ENCODE measurements at regions not wholly inside any gene's neighbourhood (a gene's known extent, or its start where the extent isn't known, plus 50 kb on each side); places are given as distances from the start of the nearest gene placed in this dataset.

DNA sequence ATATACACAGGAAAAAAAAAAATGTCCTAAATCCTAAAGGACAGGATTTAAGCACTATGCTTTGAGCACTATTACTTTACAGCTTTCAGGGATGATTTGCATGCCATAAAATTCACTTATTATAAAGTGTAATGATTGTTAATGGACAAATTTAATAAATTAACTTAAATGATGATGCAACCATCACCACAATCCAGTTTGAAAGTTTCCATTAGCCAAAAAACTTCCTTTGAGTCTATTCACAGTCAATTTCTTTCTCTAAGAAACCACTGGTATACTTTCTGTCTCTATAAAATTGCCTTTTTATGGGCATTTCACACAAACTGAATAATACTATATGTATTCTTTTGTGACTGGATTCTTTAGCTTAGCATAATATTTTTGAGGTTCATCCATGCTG lies 111.1 kb upstream of the RIOK3 start:
- FAIRE-seq = no peak
- DNase-seq (ENCODE audit: low spot score) = no peak

DNA sequence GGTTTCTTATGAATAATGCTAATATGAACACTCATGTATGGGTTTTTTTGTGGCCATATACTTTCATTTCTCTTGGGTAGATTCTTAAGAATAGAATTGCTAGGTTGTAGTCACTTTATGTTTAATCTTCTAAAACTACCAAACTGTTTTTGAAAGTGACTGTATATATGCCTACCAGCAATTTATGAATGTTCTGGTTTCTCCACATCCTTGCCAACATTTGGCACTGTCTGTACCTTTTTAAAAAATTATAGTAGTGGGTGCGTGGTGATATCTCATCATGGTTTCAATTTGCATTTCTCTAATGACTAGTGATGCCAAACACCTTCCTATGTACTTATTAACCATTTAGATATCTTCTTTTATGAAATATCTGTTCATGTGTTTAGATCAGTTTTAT lies 110.6 kb upstream of the RIOK3 start:
- FAIRE-seq (no peak), DNase-seq (ENCODE audit: low spot score) (no peak)

DNA sequence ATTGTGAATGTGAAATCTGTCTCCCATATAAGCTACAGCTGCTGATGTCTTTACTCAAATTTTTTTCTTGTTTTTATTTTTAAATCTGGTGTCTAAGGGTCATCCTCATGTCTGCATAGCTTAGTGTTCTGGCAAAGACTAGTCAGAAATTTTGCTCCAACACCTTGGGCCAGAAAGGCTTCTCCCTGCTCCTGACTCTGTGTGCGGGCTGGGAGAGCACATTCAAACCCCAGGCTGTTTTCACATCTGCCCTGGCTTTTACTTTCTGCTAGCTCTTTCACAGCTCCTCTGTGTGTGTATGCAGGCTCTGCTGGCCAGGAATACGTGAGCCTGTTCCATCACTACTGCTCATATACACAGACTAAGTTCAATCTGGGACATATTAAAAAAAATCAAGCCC lies 102.9 kb upstream of the RIOK3 start:
- FAIRE-seq = no peak
- DNase-seq (ENCODE audit: low spot score) = no peak

DNA sequence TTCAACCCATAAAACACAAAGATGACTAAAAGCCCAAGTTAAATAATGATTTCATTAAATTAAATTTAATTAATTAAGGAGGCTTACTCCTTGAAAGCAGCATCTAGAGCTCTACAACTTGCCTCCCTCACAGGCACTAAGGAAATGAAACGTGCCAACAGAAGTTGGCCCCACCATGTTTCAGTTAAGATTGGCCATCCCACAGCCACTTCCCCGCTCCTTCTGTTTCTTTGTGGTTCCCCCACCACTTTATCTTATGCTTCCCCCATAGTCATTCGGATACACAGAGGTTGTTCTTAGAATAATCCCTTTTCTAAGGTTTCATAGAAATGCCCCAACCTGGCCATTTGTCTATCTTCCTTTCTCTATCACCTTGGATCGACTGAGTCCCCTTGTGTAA lies 101.6 kb upstream of the RIOK3 start:
- DNase-seq (ENCODE audit: low spot score) = no peak
- FAIRE-seq = no peak

DNA sequence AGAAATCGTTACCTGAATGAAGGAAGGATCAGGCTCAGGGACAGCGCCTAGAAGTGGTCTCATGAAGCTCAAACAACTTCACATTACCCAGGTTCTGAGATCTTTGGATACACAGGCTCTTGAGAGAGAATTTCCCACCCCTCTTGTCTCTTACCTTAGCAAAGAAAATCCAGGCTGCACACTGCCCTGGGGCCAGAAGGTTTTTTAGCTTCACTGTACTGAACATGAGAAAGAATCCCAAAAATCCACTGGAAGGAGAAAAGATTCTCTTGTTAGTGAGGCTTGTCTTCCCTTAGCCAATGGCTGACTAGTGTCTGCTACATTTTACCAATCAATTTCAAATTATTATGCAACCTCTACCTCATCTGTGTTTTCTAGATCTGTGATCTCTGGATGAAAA lies 101.0 kb upstream of the RIOK3 start:
- DNase-seq (ENCODE audit: low spot score) = no peak

DNA sequence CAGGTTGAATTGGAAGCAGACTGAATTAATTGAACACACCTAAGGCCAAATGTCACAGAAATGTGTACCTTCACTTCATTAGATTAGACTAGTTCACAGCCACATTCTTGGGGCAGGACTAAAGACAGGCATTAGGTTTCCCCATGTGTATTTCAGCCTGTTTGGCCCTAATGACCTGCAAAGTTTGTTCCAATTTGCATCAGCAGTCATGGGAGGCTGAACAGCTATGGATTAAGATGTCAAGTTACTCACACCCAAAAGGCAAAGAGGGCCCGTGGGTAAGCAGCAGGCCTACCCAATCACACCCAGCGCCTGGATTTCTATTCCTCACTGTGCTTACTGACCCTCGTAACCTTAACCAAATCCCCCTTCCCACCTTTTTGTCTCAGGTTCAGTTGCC lies 99.6 kb upstream of the RIOK3 start:
- no peak for DNase-seq (ENCODE audit: low spot score)
- no peak for FAIRE-seq

More for the DNA sequence above, 101.0 kb upstream of the RIOK3 start:
- FAIRE-seq = no peak

DNA sequence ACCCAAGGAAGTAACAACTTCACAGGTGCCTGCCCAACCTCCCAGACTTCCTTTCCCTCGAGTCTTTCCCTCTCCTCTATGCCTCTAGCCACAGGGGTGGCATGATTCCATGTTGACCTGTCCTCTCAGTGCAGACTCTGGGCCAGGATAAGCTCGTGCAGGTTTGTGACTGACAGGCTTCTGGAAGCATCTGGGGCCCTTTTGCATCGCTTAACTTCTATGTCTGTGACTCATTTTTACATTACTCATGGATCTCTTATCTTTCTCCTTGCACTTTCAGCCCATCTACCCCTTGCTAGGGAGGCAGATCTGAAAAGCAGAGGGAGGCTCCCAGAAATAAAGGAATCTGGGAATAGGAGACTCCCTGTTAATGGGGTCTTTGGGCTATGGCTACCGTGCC lies 98.5 kb upstream of the RIOK3 start:
- FAIRE-seq = no peak
- no peak for DNase-seq (ENCODE audit: low spot score)

DNA sequence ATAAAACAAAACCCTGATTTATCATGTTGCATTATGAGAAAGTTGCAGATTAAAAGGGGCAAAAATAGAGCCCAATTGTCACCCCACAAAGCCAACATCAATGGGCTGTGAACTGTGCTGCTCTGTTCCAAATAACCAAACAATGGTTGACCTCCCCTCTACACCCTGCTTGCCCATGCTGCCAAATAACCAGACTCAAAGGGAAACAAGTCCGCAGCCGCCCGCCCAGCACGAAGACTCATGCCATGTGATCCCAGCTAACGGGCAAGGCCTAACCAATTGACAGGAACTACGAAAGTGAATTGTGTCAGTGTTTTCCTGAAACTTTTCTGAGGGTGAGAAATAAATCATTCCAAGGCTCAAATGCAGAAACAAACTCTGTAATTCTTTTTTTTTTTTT lies 97.9 kb upstream of the RIOK3 start:
- FAIRE-seq = no peak
- no peak for DNase-seq (ENCODE audit: low spot score)

DNA sequence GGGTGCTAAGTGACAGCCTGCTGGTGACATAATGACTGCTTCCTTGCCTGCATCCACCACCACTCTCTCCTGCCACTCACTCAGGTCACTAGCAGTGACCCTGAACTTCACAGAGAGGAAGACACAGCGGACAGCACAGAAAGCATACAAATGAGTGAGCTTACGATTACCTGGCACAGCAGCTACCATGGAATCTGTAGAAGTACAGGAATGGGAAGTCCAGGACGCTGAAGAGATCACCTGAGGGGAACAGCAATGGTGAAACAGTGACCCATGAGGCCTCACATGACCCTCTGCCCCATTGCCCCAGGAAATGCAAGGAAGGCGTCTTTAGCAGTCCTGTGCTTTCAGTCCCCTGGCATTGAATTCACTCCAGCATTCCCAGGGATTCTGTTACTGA lies 96.7 kb upstream of the RIOK3 start:
- DNase-seq (ENCODE audit: low spot score) (no peak), FAIRE-seq (no peak)

- no peak for FAIRE-seq
- DNase-seq (ENCODE audit: low spot score) = no peak
Measured at GRCh38 chr18:23356915-23357601, 96.0 kb upstream of the RIOK3 start.

- FAIRE-seq = no peak
- no peak for DNase-seq (ENCODE audit: low spot score)
Measured at GRCh38 chr18:23357996-23358594, 95.0 kb upstream of the RIOK3 start.

DNA sequence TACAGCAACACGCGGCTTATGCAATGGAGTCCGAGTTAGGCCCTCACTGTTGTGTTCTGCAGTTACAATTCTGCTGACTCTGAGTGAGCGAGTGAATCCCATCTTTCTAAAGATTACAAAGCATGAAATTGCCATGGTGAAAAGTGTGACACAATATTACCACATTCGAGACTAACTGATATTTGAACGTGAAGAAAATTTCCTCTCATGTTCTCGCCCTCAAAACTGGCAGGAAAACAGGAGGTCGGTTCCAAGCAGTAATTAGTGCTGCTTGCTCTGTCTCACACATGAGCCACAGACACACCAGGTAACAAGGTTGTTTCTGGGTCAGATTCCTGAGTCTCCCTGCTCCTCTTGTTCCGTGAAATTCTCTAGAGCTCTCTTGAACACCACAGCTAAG lies 93.7 kb upstream of the RIOK3 start:
- FAIRE-seq = no peak

DNA sequence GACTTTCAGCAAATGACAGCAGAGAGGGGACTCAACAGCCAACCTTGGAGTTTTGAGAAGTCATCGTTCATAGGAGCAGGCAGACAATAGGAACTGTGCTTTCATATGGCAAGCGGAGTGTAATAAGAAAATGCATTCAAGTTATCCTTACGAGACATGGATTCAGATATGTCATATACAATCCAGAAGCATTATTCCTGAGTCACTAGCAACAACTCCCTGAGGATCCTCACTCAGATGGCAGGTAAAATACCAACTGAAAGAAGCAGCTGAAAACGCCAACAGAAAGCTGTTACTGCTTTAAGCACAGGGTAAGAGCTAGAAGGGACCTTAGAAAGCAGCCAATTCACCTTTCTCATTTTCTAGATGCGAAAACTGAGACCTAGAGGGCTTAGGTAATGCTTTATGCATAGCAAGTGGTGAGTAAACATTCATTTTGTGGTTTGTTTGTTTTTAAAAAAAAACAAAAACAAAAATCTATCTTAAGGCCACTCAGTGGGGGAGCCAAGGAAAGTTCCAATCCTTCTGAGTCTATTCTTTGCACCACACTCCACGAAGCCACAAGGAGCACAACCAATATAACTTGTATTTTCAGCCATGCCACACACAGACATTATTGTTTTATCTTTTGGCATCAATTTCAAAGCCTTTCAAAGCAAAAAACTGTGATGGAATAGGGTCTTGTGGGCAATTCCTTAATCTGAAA lies 89.1 kb upstream of the RIOK3 start:
- no peak for DNase-seq (ENCODE audit: low spot score)
- no peak for FAIRE-seq

More for the DNA sequence above, 93.7 kb upstream of the RIOK3 start:
- no peak for DNase-seq (ENCODE audit: low spot score)

- no peak for FAIRE-seq
- DNase-seq (ENCODE audit: low spot score) = no peak
Measured at GRCh38 chr18:23365602-23366001, 87.5 kb upstream of the RIOK3 start.

DNA sequence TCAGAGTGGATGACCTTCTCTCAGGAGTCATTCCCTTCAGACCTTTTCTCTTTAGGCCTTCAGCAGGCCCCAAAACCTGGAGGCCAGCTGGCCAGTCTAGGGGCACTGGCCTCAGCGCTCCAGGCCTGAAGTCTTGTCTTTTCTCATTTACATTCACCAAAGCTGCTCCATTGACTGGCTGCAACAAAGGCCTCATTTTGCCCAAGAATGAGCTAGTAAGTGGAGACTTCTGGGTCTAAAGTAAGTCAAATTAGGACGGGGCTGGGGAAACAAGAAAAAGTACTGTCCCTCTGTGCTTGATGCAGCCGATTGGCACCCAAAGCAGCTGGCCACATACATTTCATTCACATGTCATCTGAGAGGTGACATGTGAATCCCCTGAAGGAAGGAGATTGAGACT lies 83.8 kb upstream of the RIOK3 start:
- DNase-seq (ENCODE audit: low spot score) (no peak), FAIRE-seq (no peak)

- no peak for FAIRE-seq
- no peak for DNase-seq (ENCODE audit: low spot score)
Measured at GRCh38 chr18:23373570-23373969, 79.5 kb upstream of the RIOK3 start.

DNA sequence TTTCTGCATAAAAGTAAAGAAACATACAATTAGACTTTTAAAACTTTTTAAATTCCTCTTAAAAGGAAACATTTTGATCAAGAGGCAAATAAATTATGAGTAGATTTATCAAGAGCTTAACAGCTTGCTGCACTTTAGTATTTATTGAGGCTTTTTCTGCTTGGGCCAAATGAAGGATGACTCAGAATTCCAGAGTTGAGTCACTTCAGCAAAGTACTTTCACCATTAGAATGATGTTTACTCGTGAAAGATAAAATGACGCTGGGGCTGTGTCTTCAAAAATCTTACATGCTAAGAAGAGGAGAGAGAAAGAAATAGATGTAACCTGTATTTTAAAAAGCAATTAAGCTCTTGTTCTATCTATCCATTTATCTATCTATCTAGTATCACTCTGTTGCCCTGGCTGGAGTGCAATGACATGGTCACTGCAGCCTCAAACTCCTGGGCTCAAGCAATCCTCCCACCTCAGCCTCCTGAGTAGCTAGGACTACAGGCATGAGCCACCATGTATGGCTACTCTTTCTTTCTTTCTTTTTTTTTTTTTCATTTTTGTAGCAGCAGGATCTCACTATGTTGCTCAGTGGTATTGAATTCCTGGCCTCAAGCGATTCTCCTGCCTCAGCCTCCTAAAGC lies 75.3 kb upstream of the RIOK3 start:
- DNase-seq (ENCODE audit: low spot score) (peak; percentile 45), FAIRE-seq (no peak)

DNA sequence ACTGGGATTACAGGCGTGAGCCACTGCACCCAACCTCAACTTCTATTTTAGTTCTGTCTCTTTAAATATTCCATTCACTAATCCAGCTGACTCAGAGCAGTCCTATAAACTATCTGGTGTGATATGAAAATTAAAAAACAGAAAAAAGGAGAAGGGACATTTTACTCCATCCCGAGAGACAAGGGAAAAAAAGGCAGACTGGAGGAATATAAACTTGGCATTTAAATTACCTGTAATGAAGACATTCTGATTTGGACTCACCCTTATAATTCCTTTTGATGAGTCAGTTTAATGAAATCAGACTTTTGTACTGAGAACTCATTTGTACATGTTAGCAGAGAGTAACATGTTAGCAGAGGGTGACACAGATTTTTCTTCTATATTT lies 74.8 kb upstream of the RIOK3 start:
- FAIRE-seq = no peak
- no peak for DNase-seq (ENCODE audit: low spot score)

DNA sequence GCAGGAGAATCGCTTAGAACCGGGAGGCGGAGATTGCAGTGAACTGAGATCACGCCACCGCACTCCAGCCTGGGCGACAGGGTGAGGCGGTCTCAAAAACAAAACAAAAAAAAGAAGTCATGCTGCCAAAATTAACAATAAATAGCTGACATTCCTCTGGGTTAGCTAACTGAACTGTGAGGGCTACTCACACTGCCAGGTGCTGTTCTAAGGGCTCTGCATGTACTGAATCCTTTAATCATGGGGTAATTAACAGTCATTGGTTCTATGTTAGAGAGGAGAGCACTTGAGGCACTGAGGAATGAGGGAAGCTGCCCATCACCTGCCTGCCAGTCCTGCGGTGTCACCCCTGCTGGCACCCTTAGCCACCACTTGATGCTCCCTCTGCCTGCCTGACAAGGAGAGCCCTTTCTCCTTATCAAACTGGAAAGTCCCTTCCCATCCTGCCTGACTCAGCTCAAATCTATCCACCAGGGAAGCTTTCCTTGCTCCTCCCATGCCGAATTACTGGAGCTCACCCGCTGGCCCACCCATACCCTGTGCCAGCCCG lies 73.0 kb upstream of the RIOK3 start:
- FAIRE-seq = no peak

GRCh38 chr18:23380817-23381216 lies 72.3 kb upstream of the RIOK3 start:
- FAIRE-seq (no peak), DNase-seq (ENCODE audit: low spot score) (no peak)

More for the DNA sequence above, 73.0 kb upstream of the RIOK3 start:
- no peak for DNase-seq (ENCODE audit: low spot score)

- DNase-seq (ENCODE audit: low spot score) (no peak), FAIRE-seq (no peak)
Measured at GRCh38 chr18:23383494-23383893, 69.6 kb upstream of the RIOK3 start.

All from urothelium cell line (cell line).